PC-9 (cell line): ENCODE measurements at regions not wholly inside any gene's neighbourhood (a gene's known extent, or its start where the extent isn't known, plus 50 kb on each side); places are given as distances from the start of the nearest gene placed in this dataset.

ENCODE experiments used
- CTCF ChIP-seq: fragments of 200-600 bp; sonication (generic); conservative IDR thresholded peaks from 2 replicates; pipeline ENCODE4 v1.6.1; 2017; ENCODE audit warnings: mixed run types, antibody characterized with exemption, mild to moderate bottlenecking, moderate library complexity
- EZH2 ChIP-seq: fragments of 200-600 bp; sonication (generic); IDR thresholded peaks from 2 replicates; pipeline ENCODE4 v1.8.0; 2017; ENCODE audit warnings: antibody characterized with exemption, low read depth

GRCh38 chr1:199295107-199295506 lies 656.3 kb downstream of the PTPRC start:
- TF ChIP-seq CTCF (no peak), EZH2 (no peak)
